ENCODE measurements at regions not wholly inside any gene's neighbourhood (a gene's known extent, or its start where the extent isn't known, plus 50 kb on each side); places are given as distances from the start of the nearest gene placed in this dataset.

DNA sequence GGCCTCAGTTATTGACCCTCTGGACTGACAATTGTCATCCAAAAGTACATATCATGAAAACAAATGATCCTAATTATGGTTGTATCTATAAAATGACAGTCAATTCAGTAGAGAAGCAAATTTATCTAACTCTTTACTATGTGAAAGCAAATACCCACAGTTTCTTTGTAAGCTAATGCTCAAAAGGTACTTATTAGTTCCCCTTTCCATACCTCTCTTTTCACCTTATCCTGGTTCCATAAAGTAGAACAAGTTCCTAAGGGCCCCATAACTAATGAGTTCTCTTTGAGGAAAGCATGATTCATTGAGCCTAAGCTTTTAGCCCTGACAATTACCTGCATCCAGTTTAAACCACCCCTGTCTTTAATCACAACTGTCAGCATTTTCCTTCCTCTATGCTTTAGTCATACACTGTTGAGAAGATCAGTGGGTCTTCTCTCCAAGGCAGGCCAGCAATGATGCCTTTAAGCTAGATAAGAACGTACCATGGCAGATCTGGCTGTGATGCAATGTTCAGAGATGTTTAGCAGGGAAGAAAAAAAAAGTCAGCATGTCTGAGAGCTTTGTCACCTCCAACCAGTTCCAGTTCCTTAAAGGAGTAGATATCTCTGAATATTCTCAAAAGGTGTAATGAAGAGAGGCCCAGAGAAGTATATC lies 179.7 kb upstream of the RASGEF1B start:
- no peak overlapping the region for H2AFZ ChIP-seq (ENCODE audit: insufficient read depth, low read depth, low read length, poor library complexity, severe bottlenecking)
- no peak overlapping the region for H3K27ac ChIP-seq (ENCODE audit: low read depth in 1 of 2, low read length in 2 of 2)
- Mint-ChIP-seq H3K27ac (no peak overlapping the region), H3K27me3 (ENCODE audit: low read depth in 3 of 3) (no peaks in the 10 kb centered on the region), H3K36me3 (no peaks in the 10 kb centered on the region), H3K4me1 (peaks cover 8% of the 10 kb centered on the region), H3K4me3 (no peak overlapping the region), H3K9me3 (peaks cover 0 to 2% (median 0%) of the 10 kb centered on the region in 7 donors)
- 17% methylated on average over 1 of the region's 1 CpG for WGBS (ENCODE audit: insufficient coverage)
- no peaks in the 10 kb centered on the region for H3K27me3 ChIP-seq (ENCODE audit: control insufficient read depth in 2 of 2, insufficient read depth in 2 of 2, low read length in 2 of 2)
- no peak overlapping the region for H3K4me3 ChIP-seq (replicated peaks in 1 of 3; ENCODE audit: low read depth in 2 of 3, low read length in 3 of 3)
- no peaks in the 10 kb centered on the region for H3K36me3 ChIP-seq (replicated peaks in 1 of 2; ENCODE audit: control insufficient read depth in 1 of 2, insufficient read depth in 2 of 2, low read length in 2 of 2)
- no peak overlapping the region for H3K4me2 ChIP-seq (replicated peaks; ENCODE audit: extremely low read depth, low read length, poor library complexity, severe bottlenecking)
- TF ChIP-seq, protein P1, sequence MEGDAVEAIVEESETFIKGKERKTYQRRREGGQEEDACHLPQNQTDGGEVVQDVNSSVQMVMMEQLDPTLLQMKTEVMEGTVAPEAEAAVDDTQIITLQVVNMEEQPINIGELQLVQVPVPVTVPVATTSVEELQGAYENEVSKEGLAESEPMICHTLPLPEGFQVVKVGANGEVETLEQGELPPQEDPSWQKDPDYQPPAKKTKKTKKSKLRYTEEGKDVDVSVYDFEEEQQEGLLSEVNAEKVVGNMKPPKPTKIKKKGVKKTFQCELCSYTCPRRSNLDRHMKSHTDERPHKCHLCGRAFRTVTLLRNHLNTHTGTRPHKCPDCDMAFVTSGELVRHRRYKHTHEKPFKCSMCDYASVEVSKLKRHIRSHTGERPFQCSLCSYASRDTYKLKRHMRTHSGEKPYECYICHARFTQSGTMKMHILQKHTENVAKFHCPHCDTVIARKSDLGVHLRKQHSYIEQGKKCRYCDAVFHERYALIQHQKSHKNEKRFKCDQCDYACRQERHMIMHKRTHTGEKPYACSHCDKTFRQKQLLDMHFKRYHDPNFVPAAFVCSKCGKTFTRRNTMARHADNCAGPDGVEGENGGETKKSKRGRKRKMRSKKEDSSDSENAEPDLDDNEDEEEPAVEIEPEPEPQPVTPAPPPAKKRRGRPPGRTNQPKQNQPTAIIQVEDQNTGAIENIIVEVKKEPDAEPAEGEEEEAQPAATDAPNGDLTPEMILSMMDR (IDR thresholded peaks at IDR 0.05), result no peak
- intact Hi-C loops (cut with micrococcal nuclease), result no loop called here
- H4K20me1 ChIP-seq (ENCODE audit: insufficient read depth, low read length), result no peaks in the 10 kb centered on the region
- no peak for DNase-seq
- no peak overlapping the region for H3K9ac ChIP-seq (ENCODE audit: insufficient read depth, low read length, poor library complexity, severe bottlenecking)
- no peaks in the 10 kb centered on the region for H3K79me2 ChIP-seq (ENCODE audit: insufficient read depth, low read length)
- no peaks in the 10 kb centered on the region for H3K4me1 ChIP-seq (ENCODE audit: control insufficient read depth in 1 of 2, insufficient read depth in 2 of 2, low read length in 2 of 2)
- no peaks in the 10 kb centered on the region for H3K9me3 ChIP-seq (replicated peaks in 1 of 2; ENCODE audit: control insufficient read depth in 1 of 2, insufficient read depth in 1 of 2, low read length in 2 of 2)

DNA sequence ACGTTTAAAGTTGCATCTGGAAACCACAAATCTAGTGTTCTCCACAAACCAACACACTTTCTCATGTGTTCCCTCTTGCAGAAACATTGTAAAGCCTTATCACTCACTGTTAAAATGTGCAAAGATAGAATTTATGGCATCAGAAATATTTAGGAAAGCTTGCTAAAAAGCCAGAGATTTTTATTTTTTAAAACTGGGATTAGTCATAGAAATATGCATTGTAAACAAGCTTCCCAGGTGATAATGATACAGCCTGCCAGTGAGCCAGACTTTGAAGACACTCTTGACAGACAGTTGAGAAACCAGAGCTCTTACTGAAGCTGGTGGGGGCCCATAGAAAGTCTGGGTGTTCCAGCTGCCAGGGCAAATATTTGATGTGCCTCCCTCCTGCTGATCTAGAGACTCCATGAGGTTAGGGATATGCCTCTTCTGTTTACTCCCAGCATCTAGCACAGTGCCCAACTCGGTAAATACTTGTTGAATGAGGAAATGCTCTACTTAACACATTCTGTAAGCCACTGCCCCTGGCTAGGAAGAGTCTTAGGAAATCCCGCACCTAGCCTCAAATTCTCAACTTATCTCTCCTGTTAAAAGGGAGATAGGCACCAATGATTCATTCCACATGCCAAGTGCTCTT lies 179.0 kb upstream of the RASGEF1B start:
- Histone ChIP-seq H3K9ac (ENCODE audit: insufficient read depth, low read length, poor library complexity, severe bottlenecking) (no peak overlapping the region), H3K9me3 (replicated peaks in 1 of 2; ENCODE audit: control insufficient read depth in 1 of 2, insufficient read depth in 1 of 2, low read length in 2 of 2) (no peaks in the 10 kb centered on the region), H3K27ac (ENCODE audit: low read depth in 1 of 2, low read length in 2 of 2) (no peak overlapping the region), H3K79me2 (ENCODE audit: insufficient read depth, low read length) (no peaks in the 10 kb centered on the region), H3K36me3 (replicated peaks in 1 of 2; ENCODE audit: control insufficient read depth in 1 of 2, insufficient read depth in 2 of 2, low read length in 2 of 2) (no peaks in the 10 kb centered on the region), H3K27me3 (ENCODE audit: control insufficient read depth in 2 of 2, insufficient read depth in 2 of 2, low read length in 2 of 2) (no peaks in the 10 kb centered on the region), H3K4me3 (replicated peaks in 1 of 3; ENCODE audit: low read depth in 2 of 3, low read length in 3 of 3) (no peak overlapping the region), H2AFZ (ENCODE audit: insufficient read depth, low read depth, low read length, poor library complexity, severe bottlenecking) (no peak overlapping the region), H3K4me2 (replicated peaks; ENCODE audit: extremely low read depth, low read length, poor library complexity, severe bottlenecking) (no peak overlapping the region), H4K20me1 (ENCODE audit: insufficient read depth, low read length) (no peaks in the 10 kb centered on the region), H3K4me1 (ENCODE audit: control insufficient read depth in 1 of 2, insufficient read depth in 2 of 2, low read length in 2 of 2) (no peaks in the 10 kb centered on the region)
- TF ChIP-seq, protein P1 (IDR thresholded peaks at IDR 0.05), result no peak
- Mint-ChIP-seq H3K4me1 (peaks cover 8% of the 10 kb centered on the region), H3K36me3 (no peaks in the 10 kb centered on the region), H3K27me3 (ENCODE audit: low read depth in 3 of 3) (no peaks in the 10 kb centered on the region), H3K27ac (peak overlapping the region in 2 of 7 donors; percentile 1 to 21), H3K4me3 (no peak overlapping the region), H3K9me3 (peaks cover 0 to 2% (median 0%) of the 10 kb centered on the region in 7 donors)
- no CpG with 5 or more reads among the region's 3 CpGs for WGBS (ENCODE audit: insufficient coverage)
- intact Hi-C loops (cut with micrococcal nuclease), result no loop called here
- DNase-seq, result no peak

All from CD14-positive monocyte (primary cell).